HEK293T (cell line): ENCODE measurements at regions not wholly inside any gene's neighbourhood (a gene's known extent, or its start where the extent isn't known, plus 50 kb on each side); places are given as distances from the start of the nearest gene placed in this dataset.

ENCODE experiments used
- CTCF ChIA-PET: fragments of 350-600 bp; formaldehyde crosslinking; extraction: SDS; loops from one replicate; lab custom pipeline; 2021; ENCODE audit warnings: antibody characterized with exemption, inconsistent platforms; lab: Yijun Ruan, JAX
- POLR2A ChIA-PET: fragments of 350-600 bp; formaldehyde crosslinking; extraction: SDS; loops from one replicate; lab custom pipeline; 2020; ENCODE audit warnings: antibody characterized with exemption, inconsistent platforms; lab: Yijun Ruan, JAX
- DNase-seq: peaks from one replicate; pipeline ENCODE4 v3.0.0; 2012; ENCODE audit warnings: mixed read lengths; ENCODE audit errors: extremely low spot score
- ARNT ChIP-seq: fragments of 450-650 bp; IDR thresholded peaks from 2 replicates; pipeline ENCODE4 v1.6.1; 2017; ENCODE audit warnings: mild to moderate bottlenecking
- BHLHE40 ChIP-seq: fragments of 450-650 bp; IDR thresholded peaks from 2 replicates; pipeline ENCODE4 v1.6.1; 2016; ENCODE audit warnings: mild to moderate bottlenecking, moderate library complexity, borderline replicate concordance
- CTBP1 ChIP-seq: fragments of 450-650 bp; IDR thresholded peaks from 2 replicates; pipeline ENCODE4 v1.6.1; 2016; ENCODE audit warnings: borderline replicate concordance
- ELF4 ChIP-seq: fragments of 450-650 bp; IDR thresholded peaks from 2 replicates; pipeline ENCODE4 v1.6.1; 2017; ENCODE audit warnings: antibody characterized with exemption
- FOXA1 ChIP-seq: fragments of 450-650 bp; IDR thresholded peaks from 2 replicates; pipeline ENCODE4 v1.6.1; 2016; ENCODE audit warnings: mild to moderate bottlenecking
- FOXK2 ChIP-seq: fragments of 450-650 bp; IDR thresholded peaks from 2 replicates; pipeline ENCODE4 v1.6.1; 2016; ENCODE audit warnings: mild to moderate bottlenecking
- FOXM1 ChIP-seq: fragments of 450-650 bp; IDR thresholded peaks from 2 replicates; pipeline ENCODE4 v1.6.1; 2017; ENCODE audit warnings: mild to moderate bottlenecking, borderline replicate concordance
- HDGF ChIP-seq: fragments of 450-650 bp; IDR thresholded peaks from 2 replicates; pipeline ENCODE4 v1.6.1; 2017; ENCODE audit warnings: antibody characterized with exemption, borderline replicate concordance
- L3MBTL2 ChIP-seq: fragments of 450-650 bp; conservative IDR thresholded peaks from 2 replicates; pipeline ENCODE4 v1.6.1; 2016; ENCODE audit warnings: mild to moderate bottlenecking
- LEF1 ChIP-seq: fragments of 450-650 bp; IDR thresholded peaks from 2 replicates; pipeline ENCODE4 v1.6.1; 2017; ENCODE audit warnings: mild to moderate bottlenecking, borderline replicate concordance
- NFRKB ChIP-seq: fragments of 450-650 bp; IDR thresholded peaks from 2 replicates; pipeline ENCODE4 v1.6.1; 2016; ENCODE audit warnings: mild to moderate bottlenecking, moderate library complexity
- PKNOX1 ChIP-seq: fragments of 450-650 bp; IDR thresholded peaks from 2 replicates; pipeline ENCODE4 v1.6.1; 2016
- SP1 ChIP-seq: fragments of 450-650 bp; IDR thresholded peaks from 2 replicates; pipeline ENCODE4 v1.6.1; 2017
- SUZ12 ChIP-seq: fragments of 450-650 bp; IDR thresholded peaks from 2 replicates; pipeline ENCODE4 v1.6.1; 2016; ENCODE audit warnings: mild to moderate bottlenecking
- TARDBP ChIP-seq: fragments of 450-650 bp; IDR thresholded peaks from 2 replicates; pipeline ENCODE4 v1.6.1; 2016
- ZNF384 ChIP-seq: fragments of 450-650 bp; IDR thresholded peaks from 2 replicates; pipeline ENCODE4 v1.6.1; 2016

- no peak for DNase-seq
- ChIA-PET CTCF (no interaction called here), POLR2A (no interaction called here)
- TF ChIP-seq SUZ12 (no peak), CTBP1 (no peak), NFRKB (no peak), FOXM1 (no peak), SP1 (no peak), L3MBTL2 (no peak), TARDBP (no peak), FOXK2 (no peak), ELF4 (no peak), FOXA1 (no peak), HDGF (no peak), BHLHE40 (no peak), PKNOX1 (no peak), LEF1 (no peak)
Measured at GRCh38 chr9:109588415-109588814, 90.3 kb upstream of the PTPN3 start.

- no peak for DNase-seq
- CTCF ChIA-PET = no interaction called here
- POLR2A ChIA-PET = no interaction called here
- TF ChIP-seq CTBP1 = no peak
- no peak for TF ChIP-seq NFRKB
- TF ChIP-seq LEF1 = no peak
- no peak for TF ChIP-seq L3MBTL2
- TF ChIP-seq HDGF = no peak
- no peak for TF ChIP-seq PKNOX1
- no peak for TF ChIP-seq SP1
- no peak for TF ChIP-seq FOXA1
- no peak for TF ChIP-seq FOXM1
- TF ChIP-seq FOXK2 = no peak
- TF ChIP-seq ELF4 = no peak
- TF ChIP-seq ZNF384 = no peak
- TF ChIP-seq ARNT = no peak
- TF ChIP-seq TARDBP = no peak
- no peak for TF ChIP-seq BHLHE40
- no peak for TF ChIP-seq SUZ12
Measured at GRCh38 chr9:109590966-109591365, 92.9 kb upstream of the PTPN3 start.

- DNase-seq = no peak
- TF ChIP-seq L3MBTL2 (no peak), FOXM1 (no peak), PKNOX1 (no peak), FOXK2 (no peak), ZNF384 (no peak), CTBP1 (no peak), FOXA1 (no peak), LEF1 (no peak), BHLHE40 (no peak), ARNT (no peak), SUZ12 (no peak), ELF4 (no peak), TARDBP (no peak), SP1 (no peak), HDGF (no peak)
- CTCF ChIA-PET = no interaction called here
- POLR2A ChIA-PET = no interaction called here
Measured at GRCh38 chr9:109591691-109592090, 93.6 kb upstream of the PTPN3 start.

GRCh38 chr9:109593612-109594011, 95.5 kb upstream of the PTPN3 start:
- ChIA-PET POLR2A (no interaction called here), CTCF (no interaction called here)
- no peak for TF ChIP-seq TARDBP
- TF ChIP-seq SP1 = no peak
- TF ChIP-seq HDGF = no peak
- TF ChIP-seq NFRKB = no peak
- no peak for TF ChIP-seq CTBP1
- TF ChIP-seq LEF1 = no peak
- no peak for TF ChIP-seq L3MBTL2
- no peak for TF ChIP-seq PKNOX1
- no peak for TF ChIP-seq ZNF384
- no peak for TF ChIP-seq FOXA1
- no peak for DNase-seq

- no peak for TF ChIP-seq ZNF384
- TF ChIP-seq FOXA1 = no peak
Measured at GRCh38 chr9:109597496-109597895, 99.4 kb upstream of the PTPN3 start.

GRCh38 chr9:109599131-109599530, 101.0 kb upstream of the PTPN3 start:
- TF ChIP-seq BHLHE40 (no peak), FOXM1 (no peak), FOXK2 (no peak), PKNOX1 (no peak), CTBP1 (no peak), ZNF384 (no peak), ARNT (no peak), ELF4 (no peak), HDGF (no peak), L3MBTL2 (no peak), FOXA1 (no peak), SP1 (no peak), TARDBP (no peak)
- ChIA-PET CTCF (no interaction called here), POLR2A (interaction anchor here (0.9 kb wide), 1 partner anchor 15 kb away, joined by 4 read pairs; no protein-coding TSS in a partner anchor)
- no peak for DNase-seq

More at GRCh38 chr9:109597496-109597895, 99.4 kb upstream of the PTPN3 start:
- ChIA-PET CTCF (no interaction called here), POLR2A (no interaction called here)
- no peak for DNase-seq
